ENCODE measurements at regions not wholly inside any gene's neighbourhood (a gene's known extent, or its start where the extent isn't known, plus 50 kb on each side); places are given as distances from the start of the nearest gene placed in this dataset.

GRCh38 chr18:40534723-40535122 is 1420.3 kb upstream of the PIK3C3 start:
- no peak for DNase-seq
- H3K4me1 Mint-ChIP-seq, result no peaks in the 10 kb centered on the region

DNA sequence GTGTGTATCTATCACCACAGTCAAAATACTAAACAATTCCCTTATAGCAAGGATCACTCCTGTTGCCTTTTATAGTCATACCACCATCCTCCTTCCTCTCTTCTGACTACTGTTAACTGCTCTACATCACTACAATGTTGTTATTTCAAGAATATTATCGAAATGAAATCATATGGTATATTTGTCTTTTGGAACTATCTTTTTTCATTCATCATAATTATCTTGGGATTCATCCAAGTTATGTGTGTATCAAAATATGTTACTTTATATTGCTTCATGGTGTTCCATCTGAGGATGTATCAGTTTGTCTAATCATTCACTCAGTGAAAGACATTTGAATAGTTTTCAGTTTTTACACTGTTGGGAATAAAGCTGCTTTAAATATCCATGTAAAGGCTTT is 1423.0 kb upstream of the PIK3C3 start:
- Mint-ChIP-seq H3K27me3 (no peaks in the 10 kb centered on the region), H3K36me3 (no peaks in the 10 kb centered on the region), H3K4me3 (no peak overlapping the region), H3K27ac (no peak overlapping the region), H3K4me1 (no peaks in the 10 kb centered on the region), H3K9me3 (peaks cover 0 to 3% of the 10 kb centered on the region in 2 donors)
- ATAC-seq (replicated peaks) (no peak), DNase-seq (no peak)

More at GRCh38 chr18:40534723-40535122, 1420.3 kb upstream of the PIK3C3 start:
- H3K9me3 Mint-ChIP-seq, result peaks cover 0 to 3% of the 10 kb centered on the region in 2 donors
- H3K27me3 Mint-ChIP-seq, result no peaks in the 10 kb centered on the region
- no peak for ATAC-seq (replicated peaks)
- no peak overlapping the region for H3K4me3 Mint-ChIP-seq
- no peaks in the 10 kb centered on the region for H3K36me3 Mint-ChIP-seq
- no peak overlapping the region for H3K27ac Mint-ChIP-seq

DNA sequence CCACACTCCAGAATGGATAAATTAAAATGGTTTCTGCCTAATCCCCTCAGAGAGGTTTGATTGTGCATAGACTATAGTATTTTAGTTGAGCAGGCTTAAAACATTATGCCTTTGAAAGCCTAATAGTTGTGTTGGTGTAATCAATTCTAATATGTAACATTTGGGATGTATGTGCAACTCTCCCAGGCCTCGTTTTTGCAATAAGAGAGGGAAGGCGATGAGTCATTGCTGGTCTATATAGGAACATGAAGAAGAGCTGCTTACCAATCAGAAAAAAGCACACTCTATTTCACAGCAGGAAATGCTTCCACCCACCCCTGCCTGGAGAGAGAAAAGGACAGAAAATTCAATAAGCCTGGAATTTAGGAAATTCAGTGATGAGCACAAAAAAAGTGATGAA is 1424.0 kb upstream of the PIK3C3 start:
- ATAC-seq (replicated peaks) (no peak), DNase-seq (no peak)
- Mint-ChIP-seq H3K9me3 (peaks cover 0 to 3% of the 10 kb centered on the region in 2 donors), H3K4me1 (no peaks in the 10 kb centered on the region), H3K36me3 (no peaks in the 10 kb centered on the region), H3K4me3 (no peak overlapping the region), H3K27me3 (no peaks in the 10 kb centered on the region), H3K27ac (no peak overlapping the region)

DNA sequence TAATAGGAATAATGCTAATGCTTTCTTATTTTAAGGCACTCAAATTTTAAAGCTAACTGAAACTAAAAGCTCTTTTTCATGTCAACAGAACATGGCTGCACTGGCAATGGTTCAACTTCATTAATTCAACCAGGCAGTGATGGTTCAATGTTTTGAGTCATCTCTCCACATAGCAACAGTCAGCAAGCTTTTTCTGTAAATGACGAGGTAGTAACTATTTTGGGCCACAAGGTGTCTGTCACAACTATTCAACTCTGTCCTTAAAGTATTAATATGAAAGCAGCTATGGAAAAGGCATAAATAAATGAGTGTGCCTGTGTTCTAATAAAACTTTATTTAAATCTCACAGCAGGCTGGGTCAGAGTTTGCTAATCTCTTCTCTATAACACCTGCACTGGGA is 1425.6 kb upstream of the PIK3C3 start:
- Mint-ChIP-seq H3K4me1 (no peaks in the 10 kb centered on the region), H3K4me3 (no peak overlapping the region), H3K27ac (no peak overlapping the region), H3K36me3 (no peaks in the 10 kb centered on the region), H3K9me3 (peaks cover 0 to 2% of the 10 kb centered on the region in 2 donors), H3K27me3 (no peaks in the 10 kb centered on the region)
- ATAC-seq (replicated peaks) (no peak), DNase-seq (no peak)

DNA sequence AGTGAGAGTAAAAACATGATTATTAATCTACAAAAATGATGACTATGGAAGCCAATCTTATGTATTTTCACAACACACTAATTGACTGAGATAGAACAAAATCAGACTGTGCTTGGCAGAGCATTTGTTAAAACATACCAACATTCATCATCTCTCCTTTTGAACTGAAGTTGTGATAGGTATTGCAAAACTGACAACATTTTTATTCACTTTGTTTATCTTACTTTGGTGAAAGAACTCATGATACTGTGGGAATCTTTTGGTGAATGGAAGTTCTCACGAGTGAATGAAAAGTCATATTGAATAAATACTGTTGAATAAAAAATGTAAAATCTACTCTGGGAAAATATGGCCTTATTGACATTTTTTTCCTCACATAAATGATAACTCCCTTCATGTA is 1430.2 kb upstream of the PIK3C3 start:
- Mint-ChIP-seq H3K4me3 (no peak overlapping the region), H3K9me3 (peaks cover 0 to 1% of the 10 kb centered on the region in 2 donors), H3K4me1 (no peaks in the 10 kb centered on the region), H3K27ac (no peak overlapping the region), H3K36me3 (no peaks in the 10 kb centered on the region), H3K27me3 (no peaks in the 10 kb centered on the region)
- no peak for ATAC-seq (replicated peaks)
- DNase-seq, result no peak

- H3K4me1 Mint-ChIP-seq, result no peaks in the 10 kb centered on the region
- no peaks in the 10 kb centered on the region for H3K27me3 Mint-ChIP-seq
- H3K9me3 Mint-ChIP-seq, result no peaks in the 10 kb centered on the region
- DNase-seq, result no peak
- no peak for ATAC-seq (replicated peaks)
- no peak overlapping the region for H3K27ac Mint-ChIP-seq
- H3K36me3 Mint-ChIP-seq, result no peaks in the 10 kb centered on the region
- H3K4me3 Mint-ChIP-seq, result no peak overlapping the region
Observed at GRCh38 chr18:40523287-40523686, 1431.7 kb upstream of the PIK3C3 start.

DNA sequence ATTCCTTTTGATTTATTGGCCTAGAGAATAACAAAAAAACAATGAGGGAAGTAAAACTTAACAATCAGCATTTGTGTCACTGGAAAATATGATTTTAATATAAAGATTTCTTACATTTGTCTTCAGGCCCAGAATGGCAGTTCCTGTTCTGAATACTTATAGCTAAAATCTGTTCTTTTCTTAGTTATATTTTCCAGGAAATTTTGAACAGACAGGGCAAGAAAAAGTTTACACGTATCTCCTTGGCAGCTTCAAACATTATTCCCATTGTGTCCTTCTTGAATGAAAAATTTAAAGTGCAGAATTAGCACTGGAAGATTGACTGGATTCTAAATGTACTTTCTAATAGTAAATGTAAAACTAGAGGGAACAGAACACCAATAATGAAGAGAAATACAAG is 1454.0 kb upstream of the PIK3C3 start:
- no peak for ATAC-seq (replicated peaks)
- H3K27me3 Mint-ChIP-seq, result no peaks in the 10 kb centered on the region
- no peak overlapping the region for H3K27ac Mint-ChIP-seq
- H3K36me3 Mint-ChIP-seq, result no peaks in the 10 kb centered on the region
- no peaks in the 10 kb centered on the region for H3K4me1 Mint-ChIP-seq
- no peak for DNase-seq
- H3K4me3 Mint-ChIP-seq, result no peak overlapping the region
- H3K9me3 Mint-ChIP-seq, result peaks cover 0 to 3% of the 10 kb centered on the region in 2 donors

DNA sequence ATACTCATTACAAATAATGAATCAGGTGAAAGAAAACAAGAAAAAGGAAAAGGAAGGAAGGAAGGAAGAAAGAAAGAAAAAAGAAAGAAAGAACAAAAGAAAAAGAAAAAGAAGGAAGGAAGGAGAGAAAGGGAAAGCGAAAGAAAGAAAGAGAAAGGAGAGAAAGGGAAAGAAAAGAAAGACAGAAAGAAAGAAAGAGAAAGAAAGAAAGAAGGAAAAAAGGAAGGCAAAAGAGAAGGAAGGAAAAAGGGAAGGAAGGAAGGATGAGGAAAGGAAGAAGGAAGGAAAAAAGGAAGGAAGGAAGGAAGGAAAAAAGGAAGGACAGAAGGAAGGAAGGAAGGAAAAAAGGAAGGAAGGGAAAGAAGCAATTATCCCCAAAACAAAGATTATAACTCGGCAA is 1460.4 kb upstream of the PIK3C3 start:
- Mint-ChIP-seq H3K27me3 (no peaks in the 10 kb centered on the region), H3K36me3 (no peaks in the 10 kb centered on the region), H3K9me3 (peaks cover 0 to 8% of the 10 kb centered on the region in 2 donors), H3K4me3 (no peak overlapping the region), H3K27ac (no peak overlapping the region), H3K4me1 (peaks cover 0 to 5% of the 10 kb centered on the region in 2 donors)
- ATAC-seq (replicated peaks), result no peak
- no peak for DNase-seq

GRCh38 chr18:40493316-40493715 is 1461.7 kb upstream of the PIK3C3 start:
- Mint-ChIP-seq H3K27me3 (no peaks in the 10 kb centered on the region), H3K36me3 (no peaks in the 10 kb centered on the region), H3K4me1 (peaks cover 0 to 5% of the 10 kb centered on the region in 2 donors), H3K9me3 (peaks cover 0 to 8% of the 10 kb centered on the region in 2 donors), H3K27ac (no peak overlapping the region), H3K4me3 (no peak overlapping the region)
- ATAC-seq (replicated peaks) (no peak), DNase-seq (no peak)

DNA sequence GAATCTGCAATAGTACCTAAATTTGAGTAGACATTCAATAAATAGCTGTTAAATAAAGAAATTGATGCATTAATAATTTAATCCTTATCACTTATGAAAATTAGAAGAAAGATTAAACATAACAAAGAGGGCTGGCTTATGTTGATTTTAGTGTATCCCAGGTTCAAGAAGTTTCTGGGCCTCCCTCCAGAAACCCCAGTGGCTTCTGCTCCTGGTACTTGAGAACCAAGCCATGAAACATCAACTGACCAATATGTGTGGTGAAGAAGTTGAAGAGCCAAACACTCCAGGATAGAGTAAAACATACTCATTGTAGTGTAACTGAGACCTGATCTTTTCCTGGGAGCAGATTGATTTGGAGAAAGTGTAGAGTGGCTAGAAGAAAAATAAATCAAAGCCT is 1465.7 kb upstream of the PIK3C3 start:
- Mint-ChIP-seq H3K27me3 (no peaks in the 10 kb centered on the region), H3K27ac (no peak overlapping the region), H3K9me3 (no peaks in the 10 kb centered on the region), H3K4me1 (peaks cover 0 to under 1% of the 10 kb centered on the region in 2 donors), H3K4me3 (no peak overlapping the region), H3K36me3 (no peaks in the 10 kb centered on the region)
- ATAC-seq (replicated peaks) (no peak), DNase-seq (no peak)

- Mint-ChIP-seq H3K4me3 (no peak overlapping the region), H3K27ac (no peak overlapping the region), H3K36me3 (no peaks in the 10 kb centered on the region), H3K27me3 (no peaks in the 10 kb centered on the region), H3K9me3 (peaks cover 0 to 2% of the 10 kb centered on the region in 2 donors), H3K4me1 (no peaks in the 10 kb centered on the region)
- DNase-seq, result no peak
- no peak for ATAC-seq (replicated peaks)
Observed at GRCh38 chr18:40485318-40485717, 1469.7 kb upstream of the PIK3C3 start.

- Mint-ChIP-seq H3K4me3 (no peak overlapping the region), H3K27me3 (no peaks in the 10 kb centered on the region), H3K36me3 (no peaks in the 10 kb centered on the region), H3K27ac (no peak overlapping the region), H3K9me3 (peaks cover 2 to 4% of the 10 kb centered on the region in 2 donors), H3K4me1 (no peaks in the 10 kb centered on the region)
- DNase-seq (no peak), ATAC-seq (replicated peaks) (no peak)
Observed at GRCh38 chr18:40473221-40474029, 1481.6 kb upstream of the PIK3C3 start.

DNA sequence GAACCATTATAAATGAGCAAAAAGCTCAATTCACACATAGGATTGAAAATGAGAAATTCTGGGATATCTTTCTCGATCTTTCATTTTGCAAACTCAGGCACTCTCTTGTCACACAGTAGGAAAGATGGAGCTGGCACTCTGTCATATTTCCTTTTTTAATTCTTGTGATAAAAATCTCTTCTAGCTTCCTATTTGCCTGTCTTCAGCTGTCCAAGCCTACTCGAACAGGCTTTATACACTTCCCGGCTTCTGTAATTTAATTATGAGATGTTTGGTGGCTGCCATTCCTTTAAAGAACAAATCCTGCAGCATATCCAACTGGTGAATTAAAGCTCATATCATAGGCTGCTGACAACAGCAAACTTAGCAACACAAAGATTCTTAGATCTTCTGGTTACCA is 1484.3 kb upstream of the PIK3C3 start:
- Mint-ChIP-seq H3K27me3 (no peaks in the 10 kb centered on the region), H3K9me3 (peaks cover 0 to 2% of the 10 kb centered on the region in 2 donors), H3K4me3 (no peak overlapping the region), H3K27ac (no peak overlapping the region), H3K36me3 (no peaks in the 10 kb centered on the region), H3K4me1 (no peaks in the 10 kb centered on the region)
- no peak for ATAC-seq (replicated peaks)
- no peak for DNase-seq

DNA sequence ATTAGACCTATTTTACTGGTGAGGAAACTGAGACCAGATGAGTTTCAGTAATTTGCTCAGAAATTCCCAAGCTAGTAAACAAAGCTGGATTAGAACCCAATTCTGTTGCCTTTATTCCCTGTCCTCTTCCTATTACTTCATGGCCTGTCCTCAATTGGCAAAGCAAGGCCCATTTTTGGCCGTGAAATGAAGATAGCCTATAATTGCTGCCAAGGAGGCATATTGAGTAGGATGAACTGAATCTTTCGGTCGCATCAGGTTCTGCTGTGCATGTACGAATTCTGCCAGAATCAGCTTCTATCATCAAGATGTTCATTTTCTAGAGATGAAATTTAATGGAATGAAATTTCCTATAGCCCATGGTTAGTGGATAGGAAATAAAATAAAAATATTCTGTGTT is 1485.2 kb upstream of the PIK3C3 start:
- peaks cover 0 to 2% of the 10 kb centered on the region in 2 donors for H3K9me3 Mint-ChIP-seq
- no peak for DNase-seq
- no peak overlapping the region for H3K27ac Mint-ChIP-seq
- no peak for ATAC-seq (replicated peaks)
- H3K4me1 Mint-ChIP-seq, result no peaks in the 10 kb centered on the region
- H3K4me3 Mint-ChIP-seq, result no peak overlapping the region
- no peaks in the 10 kb centered on the region for H3K27me3 Mint-ChIP-seq
- H3K36me3 Mint-ChIP-seq, result no peaks in the 10 kb centered on the region

DNA sequence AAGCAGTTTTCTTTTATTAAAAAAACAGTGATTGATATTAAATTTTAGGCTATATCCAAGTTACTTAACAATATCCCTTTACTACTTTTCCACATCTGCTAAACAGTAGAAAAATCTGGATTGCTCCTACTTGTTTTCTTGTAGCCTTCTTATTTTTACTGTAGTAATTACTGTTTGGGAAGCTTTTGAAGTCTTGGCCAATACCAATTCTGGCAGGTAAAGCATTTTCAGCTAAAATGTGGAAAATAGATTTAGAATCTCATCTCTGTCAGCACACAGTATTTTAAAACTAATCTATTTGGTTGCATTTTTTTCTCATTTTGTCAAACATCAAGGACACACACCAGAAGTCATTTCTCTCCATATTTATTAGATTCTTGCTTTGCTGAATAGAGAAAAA is 1485.7 kb upstream of the PIK3C3 start:
- no peak overlapping the region for H3K27ac Mint-ChIP-seq
- H3K27me3 Mint-ChIP-seq, result no peaks in the 10 kb centered on the region
- H3K4me1 Mint-ChIP-seq, result no peaks in the 10 kb centered on the region
- no peaks in the 10 kb centered on the region for H3K36me3 Mint-ChIP-seq
- H3K9me3 Mint-ChIP-seq, result peaks cover 0 to 2% of the 10 kb centered on the region in 2 donors
- DNase-seq (no peak), ATAC-seq (replicated peaks) (no peak)
- no peak overlapping the region for H3K4me3 Mint-ChIP-seq
